Bronchial epithelial cell (primary cell): ENCODE measurements at regions not wholly inside any gene's neighbourhood (a gene's known extent, or its start where the extent isn't known, plus 50 kb on each side); places are given as distances from the start of the nearest gene placed in this dataset.

Source experiments
- DNase-seq: peaks from one replicate; pipeline ENCODE4 v3.0.0-alpha.2; 2010; ENCODE audit warnings: low read depth
- FAIRE-seq: peaks from 2 replicates; lab custom pipeline; 2011; peaks lifted over from hg19 to GRCh38; lab: Jason Lieb, UNC
- H3K27me3 ChIP-seq: 2 replicates; pipeline ENCODE4 v1.5.1; 2011; ENCODE audit warnings: low read length; ENCODE audit not compliant: control insufficient read depth, insufficient read depth
- H3K36me3 ChIP-seq: 2 replicates; pipeline ENCODE4 v1.5.1; 2011; ENCODE audit warnings: low read length; ENCODE audit not compliant: control insufficient read depth, insufficient read depth
- H3K4me3 ChIP-seq: 2 replicates; pipeline ENCODE4 v1.5.1; 2011; ENCODE audit warnings: mild to moderate bottlenecking, low read depth, low read length, control low read depth
- TF ChIP-seq, protein P1 (sequence below): IDR thresholded peaks from 2 replicates; pipeline ENCODE4 v1.5.1; 2011; ENCODE audit warnings: mild to moderate bottlenecking, moderate library complexity, low read length, control low read depth, inconsistent platforms; ENCODE audit not compliant: insufficient read depth, severe bottlenecking

DNA sequence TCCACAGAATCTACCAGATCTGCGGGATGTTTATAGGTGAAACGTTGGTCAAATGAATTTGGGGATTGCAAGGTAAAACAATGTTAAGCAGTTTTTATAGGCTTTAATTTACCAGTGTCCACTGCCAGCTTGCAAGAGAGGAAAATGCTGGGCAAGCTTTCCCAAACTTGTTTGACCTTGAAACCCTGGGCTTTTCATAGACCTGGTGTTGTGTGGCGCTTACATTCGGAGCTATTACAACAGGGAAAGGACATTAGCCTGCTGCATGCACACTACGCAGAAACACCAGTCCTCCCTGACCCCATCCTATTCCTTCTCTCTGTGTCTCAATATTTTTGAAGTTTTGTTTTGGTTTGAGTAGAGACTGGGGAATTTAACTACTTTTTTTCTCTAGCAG is 59.6 kb upstream of the AGPS start:
- DNase-seq, result no peak
- peaks cover 2% of the 10 kb centered on the region for H3K36me3 ChIP-seq
- H3K4me3 ChIP-seq, result no peak overlapping the region
- FAIRE-seq, result no peak
- TF ChIP-seq, protein P1, sequence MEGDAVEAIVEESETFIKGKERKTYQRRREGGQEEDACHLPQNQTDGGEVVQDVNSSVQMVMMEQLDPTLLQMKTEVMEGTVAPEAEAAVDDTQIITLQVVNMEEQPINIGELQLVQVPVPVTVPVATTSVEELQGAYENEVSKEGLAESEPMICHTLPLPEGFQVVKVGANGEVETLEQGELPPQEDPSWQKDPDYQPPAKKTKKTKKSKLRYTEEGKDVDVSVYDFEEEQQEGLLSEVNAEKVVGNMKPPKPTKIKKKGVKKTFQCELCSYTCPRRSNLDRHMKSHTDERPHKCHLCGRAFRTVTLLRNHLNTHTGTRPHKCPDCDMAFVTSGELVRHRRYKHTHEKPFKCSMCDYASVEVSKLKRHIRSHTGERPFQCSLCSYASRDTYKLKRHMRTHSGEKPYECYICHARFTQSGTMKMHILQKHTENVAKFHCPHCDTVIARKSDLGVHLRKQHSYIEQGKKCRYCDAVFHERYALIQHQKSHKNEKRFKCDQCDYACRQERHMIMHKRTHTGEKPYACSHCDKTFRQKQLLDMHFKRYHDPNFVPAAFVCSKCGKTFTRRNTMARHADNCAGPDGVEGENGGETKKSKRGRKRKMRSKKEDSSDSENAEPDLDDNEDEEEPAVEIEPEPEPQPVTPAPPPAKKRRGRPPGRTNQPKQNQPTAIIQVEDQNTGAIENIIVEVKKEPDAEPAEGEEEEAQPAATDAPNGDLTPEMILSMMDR, result no peak
- H3K27me3 ChIP-seq, result no peaks in the 10 kb centered on the region

DNA sequence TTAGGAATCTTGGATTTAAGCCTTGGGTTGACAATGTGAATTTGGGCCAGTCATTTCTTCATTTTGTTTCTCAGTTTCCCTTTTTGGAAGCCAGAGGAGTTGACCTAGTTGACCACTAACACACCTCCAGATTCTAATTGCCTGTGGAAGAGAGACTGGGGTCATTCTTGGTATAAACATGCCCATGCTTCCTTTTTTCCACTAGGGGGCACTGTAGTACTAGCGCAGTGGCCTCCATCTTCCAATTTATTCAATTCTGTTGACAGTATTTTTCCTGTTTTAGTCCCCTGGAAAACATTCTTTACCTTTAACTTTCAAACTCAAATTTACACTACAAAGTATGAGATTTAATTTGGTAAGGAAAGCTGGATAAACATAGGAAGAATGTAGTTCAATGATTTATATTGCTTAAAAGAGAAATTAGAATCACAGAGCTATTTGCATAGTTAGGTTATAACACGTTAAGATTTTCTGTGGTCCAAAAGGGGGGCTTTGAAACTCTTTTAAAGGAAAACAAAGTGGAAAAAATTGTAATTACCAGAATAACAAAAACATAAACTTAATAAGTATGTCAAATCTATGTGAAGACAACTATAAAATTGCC is 57.5 kb upstream of the AGPS start:
- peaks cover 2% of the 10 kb centered on the region for H3K36me3 ChIP-seq
- peak; percentile 44 for DNase-seq
- TF ChIP-seq, protein P1, result peak; percentile 75
- no peak overlapping the region for H3K4me3 ChIP-seq
- no peaks in the 10 kb centered on the region for H3K27me3 ChIP-seq
- FAIRE-seq, result no peak

DNA sequence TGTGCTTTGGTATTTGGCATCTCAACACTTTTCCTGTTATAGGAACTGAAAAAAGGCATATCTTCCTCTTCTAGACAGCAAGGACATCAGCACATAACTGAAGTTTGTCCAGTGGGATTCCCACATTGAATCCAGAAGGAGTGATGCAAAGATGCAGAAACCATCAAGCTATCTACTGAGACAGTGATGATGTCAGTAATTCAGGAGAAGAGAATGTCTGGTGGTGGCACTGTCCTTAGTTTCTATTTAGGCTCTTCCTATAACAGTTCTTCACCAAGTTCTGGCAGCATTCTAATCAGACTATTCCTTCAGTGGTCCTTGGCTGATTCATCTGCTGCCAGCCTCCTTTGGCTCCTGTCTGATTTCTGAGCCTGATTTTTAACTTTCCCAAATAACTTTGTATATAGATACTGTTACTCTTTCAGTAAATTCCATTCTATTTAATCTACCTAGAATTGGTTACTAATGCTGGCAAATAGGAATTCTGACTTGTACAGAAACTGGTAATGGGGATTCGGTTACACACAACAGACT is 56.6 kb upstream of the AGPS start:
- FAIRE-seq, result no peak
- no peak overlapping the region for H3K4me3 ChIP-seq
- DNase-seq, result no peak

DNA sequence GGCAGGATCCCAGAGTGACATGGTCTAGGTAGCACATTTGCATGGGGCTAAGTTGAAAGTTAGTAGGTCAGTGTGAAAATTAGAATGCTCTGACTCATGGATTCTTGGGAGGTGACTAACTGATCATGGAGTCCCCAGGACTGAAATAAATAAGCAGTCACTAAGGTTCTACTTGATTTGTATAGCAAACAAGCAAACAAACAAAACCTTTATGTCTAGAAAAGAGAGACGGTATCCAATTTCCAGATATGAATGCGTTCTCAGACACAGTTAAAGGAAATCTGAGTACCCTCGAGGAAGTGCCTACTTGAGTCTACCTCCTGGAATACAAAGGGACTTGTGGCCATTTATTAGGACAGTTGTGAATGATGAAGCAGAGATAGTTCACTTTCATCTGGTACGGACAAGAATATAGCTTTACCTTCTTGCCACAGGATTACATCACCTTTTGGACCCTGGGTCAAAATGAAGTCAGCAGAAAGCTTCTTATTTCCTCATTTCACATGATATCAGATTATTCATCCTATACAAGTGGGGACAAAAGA is 54.3 kb upstream of the AGPS start:
- TF ChIP-seq, protein P1, result no peak
- Histone ChIP-seq H3K36me3 (peaks cover 2% of the 10 kb centered on the region), H3K27me3 (no peaks in the 10 kb centered on the region), H3K4me3 (no peak overlapping the region)
- FAIRE-seq (no peak), DNase-seq (peak; percentile 91)

More for the DNA sequence above, 56.6 kb upstream of the AGPS start:
- TF ChIP-seq, protein P1, result no peak
- Histone ChIP-seq H3K27me3 (no peaks in the 10 kb centered on the region), H3K36me3 (peaks cover 2% of the 10 kb centered on the region)

DNA sequence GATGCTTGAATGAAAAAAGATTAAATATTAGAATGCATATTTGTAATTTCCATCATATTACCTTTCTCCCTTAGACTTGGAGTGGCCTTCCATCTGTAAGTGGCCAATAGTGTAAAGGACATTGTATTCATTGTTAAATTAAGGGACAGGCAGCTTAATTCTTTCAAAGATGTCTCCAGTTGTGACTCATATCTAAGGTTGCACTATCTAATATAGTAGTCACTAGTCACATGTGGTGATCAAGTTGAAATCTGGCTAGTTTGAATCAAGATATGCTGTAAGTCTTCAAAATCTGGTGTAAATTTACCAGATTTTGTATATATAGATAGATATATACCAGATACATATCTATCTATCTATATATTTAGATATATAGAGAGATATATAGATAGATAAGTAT is 52.4 kb upstream of the AGPS start:
- FAIRE-seq, result no peak
- Histone ChIP-seq H3K27me3 (no peaks in the 10 kb centered on the region), H3K4me3 (no peak overlapping the region), H3K36me3 (no peaks in the 10 kb centered on the region)
- TF ChIP-seq, protein P1, result no peak
- DNase-seq, result peak; percentile 56
